ENCODE measurements at regions not wholly inside any gene's neighbourhood (a gene's known extent, or its start where the extent isn't known, plus 50 kb on each side); places are given as distances from the start of the nearest gene placed in this dataset.

GRCh38 chr5:154110107-154110453 is 71.3 kb downstream of the MFAP3 start (continued):
- no peak for TF ChIP-seq FOS (IDR thresholded peaks at IDR 0.05; ENCODE audit: extremely low read depth, insufficient read length)
- TF ChIP-seq ZNF253 (CRISPR knock-in tag; conservative IDR thresholded peaks at IDR 0.05): no peak
- no peak for TF ChIP-seq ZNF449 (CRISPR knock-in tag; IDR thresholded peaks at IDR 0.05)
- TF ChIP-seq ZNF586 (CRISPR knock-in tag; conservative IDR thresholded peaks at IDR 0.05): no peak
- TF ChIP-seq KDM4B (IDR thresholded peaks at IDR 0.05; ENCODE audit: borderline replicate concordance in 2 of 2, low read depth in 1 of 2): no peak
- no peak for TF ChIP-seq CREM (IDR thresholded peaks at IDR 0.05; ENCODE audit: low read depth)
- TF ChIP-seq, protein P1, sequence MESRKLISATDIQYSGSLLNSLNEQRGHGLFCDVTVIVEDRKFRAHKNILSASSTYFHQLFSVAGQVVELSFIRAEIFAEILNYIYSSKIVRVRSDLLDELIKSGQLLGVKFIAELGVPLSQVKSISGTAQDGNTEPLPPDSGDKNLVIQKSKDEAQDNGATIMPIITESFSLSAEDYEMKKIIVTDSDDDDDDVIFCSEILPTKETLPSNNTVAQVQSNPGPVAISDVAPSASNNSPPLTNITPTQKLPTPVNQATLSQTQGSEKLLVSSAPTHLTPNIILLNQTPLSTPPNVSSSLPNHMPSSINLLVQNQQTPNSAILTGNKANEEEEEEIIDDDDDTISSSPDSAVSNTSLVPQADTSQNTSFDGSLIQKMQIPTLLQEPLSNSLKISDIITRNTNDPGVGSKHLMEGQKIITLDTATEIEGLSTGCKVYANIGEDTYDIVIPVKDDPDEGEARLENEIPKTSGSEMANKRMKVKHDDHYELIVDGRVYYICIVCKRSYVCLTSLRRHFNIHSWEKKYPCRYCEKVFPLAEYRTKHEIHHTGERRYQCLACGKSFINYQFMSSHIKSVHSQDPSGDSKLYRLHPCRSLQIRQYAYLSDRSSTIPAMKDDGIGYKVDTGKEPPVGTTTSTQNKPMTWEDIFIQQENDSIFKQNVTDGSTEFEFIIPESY (CRISPR knock-in tag; IDR thresholded peaks at IDR 0.05): no peak
- no peak for TF ChIP-seq HIVEP1 (CRISPR knock-in tag; IDR thresholded peaks at IDR 0.05)

GRCh38 chr5:154110716-154111115 is 71.9 kb downstream of the MFAP3 start:
- no TSS peak for BruUV-seq (replicated peaks)
- H3K4me1 ChIP-seq (replicated peaks in 1 of 2; ENCODE audit: control insufficient read depth in 2 of 2, insufficient read depth in 2 of 2, low read length in 2 of 2): no peaks in the 10 kb centered on the region; a peak in 1 of 5 replicates
- no peak for ATAC-seq
- no peak overlapping the region for H2AFZ ChIP-seq (ENCODE audit: low read depth, low read length)
- in situ Hi-C loops (cut with MboI): no loop called here
- H3K4me2 ChIP-seq (ENCODE audit: insufficient read depth, low read length): no peak overlapping the region
- no peak for DNase-seq (ENCODE audit: extremely low read depth in 1 of 4, low spot score in 3 of 4)
- no peaks in the 10 kb centered on the region for H3K79me2 ChIP-seq (ENCODE audit: control insufficient read depth, insufficient read depth, low read length)
- H3K4me3 ChIP-seq: no peak overlapping the region
- ChIA-PET CTCF (ENCODE audit: low intra/inter-chr PET ratio) (no interaction called here), POLR2A (interaction anchor here (0.6 to 1.4 kb wide), 2 partner anchors 17 to 40 kb away, joined by 3 to 4 read pairs; no protein-coding TSS in a partner anchor)
- intact Hi-C loops (cut with micrococcal nuclease): no loop called here
- H3K9me1 ChIP-seq (ENCODE audit: control insufficient read depth, insufficient read depth, low read length): no peaks in the 10 kb centered on the region
- 0% methylated on average over 3 of the region's 3 CpGs for WGBS (ENCODE audit: insufficient coverage, low coverage, missing lambda C conversion rate)
- FAIRE-seq: no peak
- H3K27ac ChIP-seq (ENCODE audit: extremely low read depth, low read depth, low read length): no peak overlapping the region
- no peaks in the 10 kb centered on the region for H3K9me3 ChIP-seq (replicated peaks; ENCODE audit: control insufficient read depth, insufficient read depth, low read depth, low read length)
- peaks cover 14 to 25% of the 10 kb centered on the region in 2 experiments for H3K27me3 ChIP-seq (ENCODE audit: control insufficient read depth in 2 of 2, insufficient read depth in 2 of 2, low read length in 2 of 2)
- no peaks in the 10 kb centered on the region for H4K20me1 ChIP-seq (replicated peaks; ENCODE audit: control insufficient read depth, insufficient read depth, low read length)
- H3K9ac ChIP-seq (ENCODE audit: insufficient read depth in 1 of 2, low read depth in 2 of 2, low read length in 2 of 2): no peak overlapping the region
- no peaks in the 10 kb centered on the region for H3K36me3 ChIP-seq (ENCODE audit: control insufficient read depth, insufficient read depth, low read length)
- TF ChIP-seq HNRNPUL1 (IDR thresholded peaks at IDR 0.05; ENCODE audit: low read length) (no peak), ZNF583 (CRISPR knock-in tag; IDR thresholded peaks at IDR 0.05) (no peak), MYC (IDR thresholded peaks at IDR 0.05; ENCODE audit: low read depth, low read length) (no peak), MYC (CRISPR knock-in tag; IDR thresholded peaks at IDR 0.05; ENCODE audit: borderline replicate concordance, low read depth) (no peak), TAF9B (IDR thresholded peaks at IDR 0.05; ENCODE audit: partially characterized antibody) (no peak), ID3 (CRISPR knock-in tag; IDR thresholded peaks at IDR 0.05) (no peak), ID3 (tag; IDR thresholded peaks at IDR 0.05) (no peak)
- TF ChIP-seq, protein P2, sequence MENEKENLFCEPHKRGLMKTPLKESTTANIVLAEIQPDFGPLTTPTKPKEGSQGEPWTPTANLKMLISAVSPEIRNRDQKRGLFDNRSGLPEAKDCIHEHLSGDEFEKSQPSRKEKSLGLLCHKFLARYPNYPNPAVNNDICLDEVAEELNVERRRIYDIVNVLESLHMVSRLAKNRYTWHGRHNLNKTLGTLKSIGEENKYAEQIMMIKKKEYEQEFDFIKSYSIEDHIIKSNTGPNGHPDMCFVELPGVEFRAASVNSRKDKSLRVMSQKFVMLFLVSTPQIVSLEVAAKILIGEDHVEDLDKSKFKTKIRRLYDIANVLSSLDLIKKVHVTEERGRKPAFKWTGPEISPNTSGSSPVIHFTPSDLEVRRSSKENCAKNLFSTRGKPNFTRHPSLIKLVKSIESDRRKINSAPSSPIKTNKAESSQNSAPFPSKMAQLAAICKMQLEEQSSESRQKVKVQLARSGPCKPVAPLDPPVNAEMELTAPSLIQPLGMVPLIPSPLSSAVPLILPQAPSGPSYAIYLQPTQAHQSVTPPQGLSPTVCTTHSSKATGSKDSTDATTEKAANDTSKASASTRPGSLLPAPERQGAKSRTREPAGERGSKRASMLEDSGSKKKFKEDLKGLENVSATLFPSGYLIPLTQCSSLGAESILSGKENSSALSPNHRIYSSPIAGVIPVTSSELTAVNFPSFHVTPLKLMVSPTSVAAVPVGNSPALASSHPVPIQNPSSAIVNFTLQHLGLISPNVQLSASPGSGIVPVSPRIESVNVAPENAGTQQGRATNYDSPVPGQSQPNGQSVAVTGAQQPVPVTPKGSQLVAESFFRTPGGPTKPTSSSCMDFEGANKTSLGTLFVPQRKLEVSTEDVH (IDR thresholded peaks at IDR 0.05; ENCODE audit: low read depth, partially characterized antibody): no peak
